GM12878 (cell line): ENCODE measurements at regions not wholly inside any gene's neighbourhood (a gene's known extent, or its start where the extent isn't known, plus 50 kb on each side); places are given as distances from the start of the nearest gene placed in this dataset.

Source experiments
- ATAC-seq: fragments of 200-7000 bp; cut with Tn5 transposase; 3 replicates; pipeline ENCODE4 v1.9.1; 2020; ENCODE audit warnings: mild to moderate bottlenecking, moderate library complexity
- BruUV-seq: library from RNA; stranded (reverse); fragments of 400-500 nt; replicated peaks from 2 replicates; lab custom pipeline; 2021; lab: Mats Ljungman, UMichigan
- CTCF ChIA-PET: fragments of 300-600 bp; sonication (Branson Sonifier 250); formaldehyde crosslinking; extraction: SDS; loops from one replicate; lab custom pipeline; 2021; ENCODE audit warnings: inconsistent platforms; lab: Yijun Ruan, JAX
- POLR2A ChIA-PET: fragments of 350-600 bp; formaldehyde crosslinking; extraction: SDS; loops from one replicate; lab custom pipeline; 2021; ENCODE audit warnings: inconsistent platforms; lab: Charles Lee
- RAD21 ChIA-PET: fragments of 300-600 bp; sonication (Branson Sonifier 250); formaldehyde crosslinking; loops from one replicate; lab custom pipeline; 2023; ENCODE audit warnings: antibody characterized with exemption; ENCODE audit not compliant: unreplicated experiment; lab: Charles Lee
- SMC1A ChIA-PET: fragments of 300-600 bp; sonication (Branson Sonifier 250); formaldehyde crosslinking; loops from one replicate; lab custom pipeline; 2023; ENCODE audit not compliant: unreplicated experiment, uncharacterized antibody; lab: Charles Lee
- DNase-seq: peaks from one replicate; pipeline ENCODE4 v3.0.0-alpha.2; 2011; ENCODE audit warnings: low read depth, low spot score
- FAIRE-seq: peaks from 3 replicates; lab custom pipeline; 2011; peaks lifted over from hg19 to GRCh38; lab: Jason Lieb, UNC
- H2AFZ ChIP-seq: 2 replicates; pipeline ENCODE4 v1.6.0; 2011; ENCODE audit warnings: low read depth, low read length, control low read depth; ENCODE audit not compliant: control insufficient read depth
- H3K27ac ChIP-seq: 2 replicates; pipeline ENCODE4 v1.5.1; 2011; ENCODE audit warnings: control low read depth; ENCODE audit not compliant: control insufficient read depth, insufficient read depth
- H3K27me3 ChIP-seq, 2 experiments: replicated peaks in 1 of 2; 2 replicates each; pipeline versions ENCODE4 v1.6.0 to v1.6.1; 2011; ENCODE audit warnings: low read length in 1 of 2; ENCODE audit not compliant: control insufficient read depth in 2 of 2, insufficient read depth in 2 of 2
- H3K36me3 ChIP-seq, 2 experiments: 2 replicates each; pipeline ENCODE4 v1.5.1; 2011; ENCODE audit warnings: low read length in 1 of 2; ENCODE audit not compliant: control insufficient read depth in 2 of 2, insufficient read depth in 2 of 2
- H3K4me1 ChIP-seq: 2 replicates; pipeline ENCODE4 v1.6.1; 2011; ENCODE audit warnings: mild to moderate bottlenecking, low read length, moderate library complexity, mixed read lengths; ENCODE audit not compliant: control insufficient read depth, insufficient read depth
- H3K4me2 ChIP-seq: 2 replicates; pipeline ENCODE4 v1.6.0; 2011; ENCODE audit warnings: control low read depth; ENCODE audit not compliant: control insufficient read depth, insufficient read depth
- H3K4me3 ChIP-seq: fragments of 200-600 bp; sonication (generic); 2 replicates; pipeline ENCODE4 v1.5.1; 2016
- H3K79me2 ChIP-seq: 2 replicates; pipeline ENCODE4 v1.6.0; 2011; ENCODE audit warnings: low read length; ENCODE audit not compliant: control insufficient read depth, insufficient read depth
- H3K9ac ChIP-seq: 2 replicates; pipeline ENCODE4 v1.8.0; 2011; ENCODE audit warnings: low read length, control low read depth, mixed read lengths; ENCODE audit not compliant: control insufficient read depth, insufficient read depth
- H3K9me3 ChIP-seq: replicated peaks from 3 replicates; pipeline ENCODE4 v1.5.1; 2011; ENCODE audit warnings: mild to moderate bottlenecking, low read length; ENCODE audit not compliant: control insufficient read depth, insufficient read depth
- H4K20me1 ChIP-seq: 2 replicates; pipeline ENCODE4 v1.6.0; 2011; ENCODE audit not compliant: control insufficient read depth, insufficient read depth
- BRCA1 ChIP-seq: IDR thresholded peaks from 2 replicates; pipeline ENCODE4 v1.6.1; 2011; ENCODE audit warnings: low read depth, low read length, improper control_type of control experiment
- CEBPB ChIP-seq, 2 experiments: fragments of 150-350 bp in 1 of 2; IDR thresholded peaks; 2 replicates each; pipeline ENCODE4 v1.6.1; 2012 to 2014; ENCODE audit warnings: low read depth in 2 of 2, low read length in 2 of 2, borderline replicate concordance in 1 of 2, inconsistent platforms in 1 of 2
- JUND ChIP-seq: IDR thresholded peaks from 2 replicates; pipeline ENCODE4 v1.6.1; 2012; ENCODE audit warnings: low read depth, mild to moderate bottlenecking, low read length, improper control_type of control experiment, moderate library complexity
- KLF5 ChIP-seq: fragments of 450-650 bp; IDR thresholded peaks from 2 replicates; pipeline ENCODE4 v1.6.1; 2014; ENCODE audit warnings: mild to moderate bottlenecking; ENCODE audit not compliant: partially characterized antibody
- RB1 ChIP-seq: fragments of 450-650 bp; formaldehyde crosslinking; IDR thresholded peaks from 2 replicates; pipeline ENCODE4 v1.6.1; 2017; ENCODE audit warnings: mild to moderate bottlenecking, borderline replicate concordance
- RBBP5 ChIP-seq: fragments of 200-600 bp; sonication (generic); conservative IDR thresholded peaks from 2 replicates; pipeline ENCODE4 v1.6.1; 2016
- RUNX3 ChIP-seq: IDR thresholded peaks from 2 replicates; pipeline ENCODE4 v1.6.1; 2012; ENCODE audit warnings: low read length, inconsistent platforms
- SPI1 ChIP-seq: IDR thresholded peaks from 2 replicates; pipeline ENCODE4 v1.6.1; 2011; ENCODE audit warnings: low read depth, mild to moderate bottlenecking, low read length, moderate library complexity, borderline replicate concordance; ENCODE audit not compliant: insufficient read depth
- SUZ12 ChIP-seq: fragments of 200-600 bp; sonication (generic); IDR thresholded peaks from one replicate; pipeline ENCODE4 v1.6.1; 2018; ENCODE audit warnings: antibody characterized with exemption, mild to moderate bottlenecking; ENCODE audit not compliant: unreplicated experiment
- TCF3 ChIP-seq: IDR thresholded peaks from 2 replicates; pipeline ENCODE4 v1.6.1; 2012; ENCODE audit warnings: low read depth, mild to moderate bottlenecking, low read length, borderline replicate concordance; ENCODE audit not compliant: insufficient read depth
- ZSCAN29 ChIP-seq: fragments of 450-650 bp; IDR thresholded peaks from 2 replicates; pipeline ENCODE4 v1.6.1; 2017; ENCODE audit warnings: mild to moderate bottlenecking, moderate library complexity
- WGBS: methylation state at CpG from one replicate; pipeline ENCODE4 v1.1.6; 2016; ENCODE audit warnings: low lambda C conversion rate; ENCODE audit not compliant: insufficient replicate concordance, insufficient coverage; ENCODE audit errors: missing lambda C conversion rate; 5-methylcytosine and 5-hydroxymethylcytosine counted together
- in situ Hi-C: fragments of 300-500 bp; cut with MboI; formaldehyde crosslinking; loops from 9 replicates; pipeline ENCODE4 v1.14.3; 2018; ENCODE audit warnings: mixed read lengths
- intact Hi-C: fragments of 100-400 bp; cut with micrococcal nuclease; formaldehyde crosslinking; loops from one replicate; pipeline ENCODE4 v1.14.2; 2022; ENCODE audit not compliant: unreplicated experiment
- TF ChIP-seq, protein P1 (sequence below): IDR thresholded peaks from 2 replicates; pipeline ENCODE4 v1.6.1; 2011; ENCODE audit warnings: low read depth, low read length, improper control_type of control experiment, borderline replicate concordance
- TF ChIP-seq, protein P2 (sequence below): fragments of 450-650 bp; formaldehyde crosslinking; IDR thresholded peaks from 2 replicates; pipeline ENCODE4 v1.4.0; 2020; ENCODE audit warnings: mild to moderate bottlenecking, moderate library complexity
- TF ChIP-seq, protein P3 (sequence below): IDR thresholded peaks from 2 replicates; pipeline ENCODE4 v1.6.1; 2011; ENCODE audit warnings: mild to moderate bottlenecking, low read depth, low read length, moderate library complexity; ENCODE audit not compliant: insufficient replicate concordance

DNA sequence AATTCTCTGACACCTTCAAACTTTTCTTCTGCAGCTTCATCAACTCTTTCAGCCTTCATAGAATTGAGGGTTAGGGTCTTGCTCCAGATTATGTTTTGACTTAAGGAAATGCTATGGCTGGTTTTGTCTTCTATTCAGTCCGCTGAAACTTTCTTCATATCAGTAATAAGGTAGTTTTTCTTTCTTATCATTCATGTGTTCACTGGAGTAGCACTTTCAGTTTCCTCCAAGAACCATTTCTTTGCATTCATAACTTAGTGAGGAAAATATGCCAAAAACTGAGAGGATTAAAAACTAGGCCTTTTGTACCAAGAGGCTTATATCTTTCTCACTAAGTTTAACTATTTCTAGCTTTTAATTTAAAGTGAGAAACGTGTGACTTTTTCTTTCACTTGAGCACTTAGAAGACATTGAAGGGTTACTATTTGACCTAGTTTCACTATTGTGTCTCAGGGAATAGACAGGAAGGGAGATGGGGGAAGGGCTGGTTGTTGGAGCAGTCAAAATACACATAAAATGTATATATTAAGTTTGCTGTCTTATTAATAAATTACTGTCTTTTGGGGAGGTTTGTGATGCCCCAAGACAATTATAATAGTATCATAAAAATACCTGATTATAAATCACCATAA, 1110.1 kb downstream of the TBL1XR1 start:
- no peak overlapping the region for H3K27ac ChIP-seq
- no peaks in the 10 kb centered on the region for H4K20me1 ChIP-seq

More for the DNA sequence above, 1110.1 kb downstream of the TBL1XR1 start:
- no peaks in the 10 kb centered on the region for H3K79me2 ChIP-seq
- H3K4me3 ChIP-seq, result no peak overlapping the region
- BruUV-seq, result no TSS peak
- H3K9me3 ChIP-seq, result no peaks in the 10 kb centered on the region
- no peak for ATAC-seq
- POLR2A ChIA-PET, result no interaction called here
- H3K4me1 ChIP-seq, result no peaks in the 10 kb centered on the region
- intact Hi-C loops (no loop called here), in situ Hi-C loops (no loop called here)
- TF ChIP-seq RB1 (no peak), TCF3 (no peak), JUND (no peak), RBBP5 (no peak), RUNX3 (no peak), KLF5 (no peak), ZSCAN29 (no peak), SUZ12 (no peak), SPI1 (no peak), CEBPB (IDR thresholded peaks at IDR 0.05; ENCODE audit: borderline replicate concordance in 1 of 2, low read depth in 2 of 2, low read length in 2 of 2) (no peak), BRCA1 (no peak)
- TF ChIP-seq, protein P1, sequence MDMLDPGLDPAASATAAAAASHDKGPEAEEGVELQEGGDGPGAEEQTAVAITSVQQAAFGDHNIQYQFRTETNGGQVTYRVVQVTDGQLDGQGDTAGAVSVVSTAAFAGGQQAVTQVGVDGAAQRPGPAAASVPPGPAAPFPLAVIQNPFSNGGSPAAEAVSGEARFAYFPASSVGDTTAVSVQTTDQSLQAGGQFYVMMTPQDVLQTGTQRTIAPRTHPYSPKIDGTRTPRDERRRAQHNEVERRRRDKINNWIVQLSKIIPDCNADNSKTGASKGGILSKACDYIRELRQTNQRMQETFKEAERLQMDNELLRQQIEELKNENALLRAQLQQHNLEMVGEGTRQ, result no peak
- TF ChIP-seq, protein P2, sequence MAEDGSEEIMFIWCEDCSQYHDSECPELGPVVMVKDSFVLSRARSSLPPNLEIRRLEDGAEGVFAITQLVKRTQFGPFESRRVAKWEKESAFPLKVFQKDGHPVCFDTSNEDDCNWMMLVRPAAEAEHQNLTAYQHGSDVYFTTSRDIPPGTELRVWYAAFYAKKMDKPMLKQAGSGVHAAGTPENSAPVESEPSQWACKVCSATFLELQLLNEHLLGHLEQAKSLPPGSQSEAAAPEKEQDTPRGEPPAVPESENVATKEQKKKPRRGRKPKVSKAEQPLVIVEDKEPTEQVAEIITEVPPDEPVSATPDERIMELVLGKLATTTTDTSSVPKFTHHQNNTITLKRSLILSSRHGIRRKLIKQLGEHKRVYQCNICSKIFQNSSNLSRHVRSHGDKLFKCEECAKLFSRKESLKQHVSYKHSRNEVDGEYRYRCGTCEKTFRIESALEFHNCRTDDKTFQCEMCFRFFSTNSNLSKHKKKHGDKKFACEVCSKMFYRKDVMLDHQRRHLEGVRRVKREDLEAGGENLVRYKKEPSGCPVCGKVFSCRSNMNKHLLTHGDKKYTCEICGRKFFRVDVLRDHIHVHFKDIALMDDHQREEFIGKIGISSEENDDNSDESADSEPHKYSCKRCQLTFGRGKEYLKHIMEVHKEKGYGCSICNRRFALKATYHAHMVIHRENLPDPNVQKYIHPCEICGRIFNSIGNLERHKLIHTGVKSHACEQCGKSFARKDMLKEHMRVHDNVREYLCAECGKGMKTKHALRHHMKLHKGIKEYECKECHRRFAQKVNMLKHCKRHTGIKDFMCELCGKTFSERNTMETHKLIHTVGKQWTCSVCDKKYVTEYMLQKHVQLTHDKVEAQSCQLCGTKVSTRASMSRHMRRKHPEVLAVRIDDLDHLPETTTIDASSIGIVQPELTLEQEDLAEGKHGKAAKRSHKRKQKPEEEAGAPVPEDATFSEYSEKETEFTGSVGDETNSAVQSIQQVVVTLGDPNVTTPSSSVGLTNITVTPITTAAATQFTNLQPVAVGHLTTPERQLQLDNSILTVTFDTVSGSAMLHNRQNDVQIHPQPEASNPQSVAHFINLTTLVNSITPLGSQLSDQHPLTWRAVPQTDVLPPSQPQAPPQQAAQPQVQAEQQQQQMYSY (CRISPR knock-in tag), result no peak
- TF ChIP-seq, protein P3, sequence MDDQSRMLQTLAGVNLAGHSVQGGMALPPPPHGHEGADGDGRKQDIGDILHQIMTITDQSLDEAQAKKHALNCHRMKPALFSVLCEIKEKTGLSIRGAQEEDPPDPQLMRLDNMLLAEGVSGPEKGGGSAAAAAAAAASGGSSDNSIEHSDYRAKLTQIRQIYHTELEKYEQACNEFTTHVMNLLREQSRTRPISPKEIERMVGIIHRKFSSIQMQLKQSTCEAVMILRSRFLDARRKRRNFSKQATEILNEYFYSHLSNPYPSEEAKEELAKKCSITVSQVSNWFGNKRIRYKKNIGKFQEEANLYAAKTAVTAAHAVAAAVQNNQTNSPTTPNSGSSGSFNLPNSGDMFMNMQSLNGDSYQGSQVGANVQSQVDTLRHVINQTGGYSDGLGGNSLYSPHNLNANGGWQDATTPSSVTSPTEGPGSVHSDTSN, result no peak
- no peaks in the 10 kb centered on the region for H3K36me3 ChIP-seq
- 20% methylated on average over 2 of the region's 2 CpGs for WGBS
- CTCF ChIA-PET, result interaction anchor here (0.5 kb wide), 1 partner anchor 811 kb away, joined by 3 read pairs; no protein-coding TSS in a partner anchor
- H3K4me2 ChIP-seq, result no peak overlapping the region
- no peak overlapping the region for H3K9ac ChIP-seq
- no peaks in the 10 kb centered on the region for H3K27me3 ChIP-seq
- FAIRE-seq, result no peak
- no peak overlapping the region for H2AFZ ChIP-seq
- DNase-seq, result no peak
- SMC1A ChIA-PET, result interaction anchor here (1.3 kb wide), 1 partner anchor 24 kb away, joined by 3 read pairs; no protein-coding TSS in a partner anchor
- RAD21 ChIA-PET, result no interaction called here
